WTC11 (cell line): ENCODE measurements at regions not wholly inside any gene's neighbourhood (a gene's known extent, or its start where the extent isn't known, plus 50 kb on each side); places are given as distances from the start of the nearest gene placed in this dataset.

ENCODE experiments used
- ATAC-seq: fragments of 200-7000 bp; cut with Tn5 transposase; 2 replicates; pipeline ENCODE4 v1.10.0; 2021; ENCODE audit warnings: mild to moderate bottlenecking, moderate library complexity
- CTCF ChIA-PET: fragments of 300-600 bp; sonication (Branson Sonifier 250); formaldehyde crosslinking; loops from one replicate; lab custom pipeline; 2021; ENCODE audit warnings: antibody characterized with exemption; lab: Charles Lee
- POLR2A ChIA-PET: fragments of 350-600 bp; sonication (Branson Sonifier 250); formaldehyde crosslinking; loops from one replicate; lab custom pipeline; 2021; ENCODE audit warnings: antibody characterized with exemption; lab: Charles Lee
- DNase-seq: peaks from one replicate; pipeline ENCODE4 v3.0.0; 2021; ENCODE audit warnings: low spot score
- H3K27ac Mint-ChIP-seq: 2 replicates; pipeline ENCODE4 v1.8.0; 2021; ENCODE audit warnings: mixed read lengths
- H3K27me3 Mint-ChIP-seq: 2 replicates; pipeline ENCODE4 v1.8.0; 2021; ENCODE audit warnings: low read depth, mild to moderate bottlenecking, moderate library complexity, mixed read lengths
- H3K36me3 Mint-ChIP-seq: 2 replicates; pipeline ENCODE4 v1.8.0; 2021; ENCODE audit warnings: mixed read lengths
- H3K4me1 Mint-ChIP-seq: 2 replicates; pipeline ENCODE4 v1.8.0; 2022; ENCODE audit warnings: mixed read lengths
- H3K4me3 Mint-ChIP-seq: 2 replicates; pipeline ENCODE4 v1.8.0; 2021; ENCODE audit warnings: mild to moderate bottlenecking, moderate library complexity, mixed read lengths
- H3K9me3 Mint-ChIP-seq: 2 replicates; pipeline ENCODE4 v1.8.0; 2021; ENCODE audit warnings: mixed read lengths
- AFF4 ChIP-seq: sonication (generic); formaldehyde crosslinking; IDR thresholded peaks from 2 replicates; pipeline ENCODE4 v1.8.1; 2023; ENCODE audit warnings: mild to moderate bottlenecking, missing genetic modification reagents, borderline replicate concordance
- AR ChIP-seq: fragments of 250-450 bp; sonication (Bioruptor Pico); IDR thresholded peaks from 2 replicates; pipeline ENCODE4 v1.9.0; 2021; ENCODE audit warnings: mild to moderate bottlenecking
- E2F5 ChIP-seq: sonication (generic); formaldehyde crosslinking; IDR thresholded peaks from 2 replicates; pipeline ENCODE4 v1.8.1; 2022; ENCODE audit warnings: mild to moderate bottlenecking, moderate library complexity, missing genetic modification reagents
- ERG ChIP-seq: fragments of 250-450 bp; sonication (Bioruptor Pico); IDR thresholded peaks from 2 replicates; pipeline ENCODE4 v1.8.0; 2021; ENCODE audit warnings: mild to moderate bottlenecking
- GTF2I ChIP-seq: fragments of 250-450 bp; sonication (Bioruptor Pico); conservative IDR thresholded peaks from 2 replicates; pipeline ENCODE4 v1.4.0; 2021; ENCODE audit warnings: mild to moderate bottlenecking
- IRF2 ChIP-seq: sonication (generic); formaldehyde crosslinking; IDR thresholded peaks from 2 replicates; pipeline ENCODE4 v1.8.0; 2022; ENCODE audit warnings: low read depth, missing genetic modification reagents, borderline replicate concordance
- NFYB ChIP-seq: sonication (generic); formaldehyde crosslinking; conservative IDR thresholded peaks from 2 replicates; pipeline ENCODE4 v1.8.0; 2022; ENCODE audit warnings: low read depth, missing genetic modification reagents
- SOX15 ChIP-seq: fragments of 250-450 bp; sonication (Bioruptor Pico); IDR thresholded peaks from 2 replicates; pipeline ENCODE4 v1.9.0; 2021; ENCODE audit warnings: mild to moderate bottlenecking
- TCF7 ChIP-seq: sonication (generic); formaldehyde crosslinking; IDR thresholded peaks from 2 replicates; pipeline ENCODE4 v1.8.0; 2022; ENCODE audit warnings: mild to moderate bottlenecking, low read depth, missing genetic modification reagents, moderate library complexity
- ZMAT4 ChIP-seq: fragments of 250-450 bp; sonication (Bioruptor Pico); IDR thresholded peaks from 2 replicates; pipeline ENCODE4 v1.9.0; 2021; ENCODE audit warnings: mild to moderate bottlenecking
- ZNF317 ChIP-seq: sonication (generic); formaldehyde crosslinking; IDR thresholded peaks from 2 replicates; pipeline ENCODE4 v1.8.1; 2023; ENCODE audit warnings: low read depth, mild to moderate bottlenecking, moderate library complexity, missing genetic modification reagents, borderline replicate concordance
- ZNF532 ChIP-seq: fragments of 250-450 bp; sonication (Bioruptor Pico); IDR thresholded peaks from 2 replicates; pipeline ENCODE4 v1.9.0; 2021; ENCODE audit warnings: mild to moderate bottlenecking, borderline replicate concordance

- TF ChIP-seq AFF4 (CRISPR knock-in tag) (no peak), TCF7 (no peak), GTF2I (CRISPR knock-in tag) (no peak), ZNF532 (no peak)
Measured at GRCh38 chr6:43962458-43962857, 164.8 kb downstream of the MRPL14 start (continued).

- no peak overlapping the region for H3K27ac Mint-ChIP-seq
- no peaks in the 10 kb centered on the region for H3K36me3 Mint-ChIP-seq
- no peak for DNase-seq
- ATAC-seq = no peak
- CTCF ChIA-PET = no interaction called here
- TF ChIP-seq NFYB (CRISPR knock-in tag) = no peak
- no peak for TF ChIP-seq SOX15 (CRISPR knock-in tag)
- TF ChIP-seq IRF2 = no peak
- no peak for TF ChIP-seq ERG (CRISPR knock-in tag)
- TF ChIP-seq ZMAT4 = no peak
- H3K27me3 Mint-ChIP-seq = peaks cover 4% of the 10 kb centered on the region; the same call in 1 of the 2 replicates
- peaks cover 8% of the 10 kb centered on the region for H3K9me3 Mint-ChIP-seq
- no peaks in the 10 kb centered on the region; the same call in 1 of the 2 replicates for H3K4me1 Mint-ChIP-seq
- POLR2A ChIA-PET = no interaction called here
- no peak overlapping the region for H3K4me3 Mint-ChIP-seq
Measured at GRCh38 chr6:43957273-43957672, 170.0 kb downstream of the MRPL14 start.

- no peak for DNase-seq
- POLR2A ChIA-PET = no interaction called here
Measured at GRCh38 chr6:43956478-43956877, 170.8 kb downstream of the MRPL14 start.

More at GRCh38 chr6:43956478-43956877, 170.8 kb downstream of the MRPL14 start:
- Mint-ChIP-seq H3K27me3 (peaks cover 4% of the 10 kb centered on the region; the same call in 1 of the 2 replicates), H3K27ac (no peak overlapping the region), H3K9me3 (peaks cover 8% of the 10 kb centered on the region), H3K4me3 (no peak overlapping the region), H3K4me1 (no peaks in the 10 kb centered on the region; the same call in 1 of the 2 replicates), H3K36me3 (no peaks in the 10 kb centered on the region)
- CTCF ChIA-PET = interaction anchor here (0.9 kb wide), 1 partner anchor 119 kb away, joined by 3 read pairs; no protein-coding TSS in a partner anchor
- no peak for ATAC-seq
- TF ChIP-seq ZNF317 (CRISPR knock-in tag) = peak; percentile 95
- no peak for TF ChIP-seq E2F5 (CRISPR knock-in tag)
- no peak for TF ChIP-seq AR (CRISPR knock-in tag)
